Stomach smooth muscle (tissue), 2 donors: ENCODE measurements at regions not wholly inside any gene's neighbourhood (a gene's known extent, or its start where the extent isn't known, plus 50 kb on each side); places are given as distances from the start of the nearest gene placed in this dataset.

Experiments
- H3K27ac ChIP-seq: one replicate; pipeline ENCODE4 v1.7.0; 2013; ENCODE audit warnings: mild to moderate bottlenecking, low read length, inconsistent platforms
- H3K27me3 ChIP-seq, 2 donors: one replicate each; pipeline ENCODE4 v1.7.0; 2013; ENCODE audit warnings: low read length in 2 of 2; ENCODE audit not compliant: insufficient read depth in 2 of 2, control insufficient read depth in 1 of 2
- H3K36me3 ChIP-seq, 2 donors: one replicate each; pipeline ENCODE4 v1.7.0; 2013; ENCODE audit warnings: low read length in 2 of 2; ENCODE audit not compliant: control insufficient read depth in 2 of 2, insufficient read depth in 2 of 2
- H3K4me1 ChIP-seq: one replicate; pipeline ENCODE4 v1.7.0; 2013; ENCODE audit warnings: low read length; ENCODE audit not compliant: control insufficient read depth, insufficient read depth
- H3K4me3 ChIP-seq, 2 donors: one replicate each; pipeline ENCODE4 v1.7.0; 2013; ENCODE audit warnings: low read length in 2 of 2
- H3K9ac ChIP-seq, 2 donors: one replicate each; pipeline ENCODE4 v1.7.0; 2013; ENCODE audit warnings: low read length in 2 of 2, mild to moderate bottlenecking in 1 of 2
- H3K9me3 ChIP-seq, 2 donors: one replicate each; pipeline ENCODE4 v1.7.0; 2013; ENCODE audit warnings: low read length in 2 of 2; ENCODE audit not compliant: control insufficient read depth in 2 of 2
- donor health status: healthy.
- donor health status: Pancreatic carcinoma.

DNA sequence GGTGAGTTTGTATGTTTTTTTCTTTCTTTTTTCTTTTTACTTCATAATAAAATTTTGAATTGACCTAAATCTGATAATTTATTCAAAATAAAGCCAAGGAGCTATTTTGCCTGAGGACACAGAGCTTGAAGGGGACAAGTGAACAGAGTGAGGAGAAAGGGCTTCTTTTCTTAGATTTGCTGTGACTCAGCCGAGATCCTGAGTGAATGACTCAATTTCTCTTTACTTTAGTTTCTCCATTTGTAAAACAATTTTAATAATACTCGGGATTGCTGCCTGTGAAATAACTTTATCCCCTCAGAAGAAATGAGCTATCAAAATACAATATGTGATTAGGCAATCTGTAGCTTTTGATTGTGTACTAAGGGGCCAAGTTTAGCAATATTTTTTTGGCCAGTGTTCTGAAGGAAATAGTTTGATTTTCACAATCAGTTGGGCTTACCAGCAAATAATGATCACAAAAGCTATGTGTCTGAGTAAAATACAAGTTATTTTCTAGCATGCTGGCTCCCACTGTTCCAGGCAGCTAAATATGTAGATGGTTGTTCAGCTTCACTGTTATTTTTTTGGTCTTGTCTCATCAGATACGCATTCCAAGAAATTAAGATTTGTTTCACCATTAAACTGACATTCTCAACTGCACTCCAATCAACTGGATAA is 437.5 kb downstream of the FGF9 start:
- no peaks in the 10 kb centered on the region for H3K36me3 ChIP-seq
- no peaks in the 10 kb centered on the region for H3K9me3 ChIP-seq
- no peak overlapping the region for H3K9ac ChIP-seq
- H3K27me3 ChIP-seq: no peaks in the 10 kb centered on the region
- no peak overlapping the region for H3K27ac ChIP-seq
- H3K4me3 ChIP-seq: no peak overlapping the region
- peaks cover 6% of the 10 kb centered on the region for H3K4me1 ChIP-seq

DNA sequence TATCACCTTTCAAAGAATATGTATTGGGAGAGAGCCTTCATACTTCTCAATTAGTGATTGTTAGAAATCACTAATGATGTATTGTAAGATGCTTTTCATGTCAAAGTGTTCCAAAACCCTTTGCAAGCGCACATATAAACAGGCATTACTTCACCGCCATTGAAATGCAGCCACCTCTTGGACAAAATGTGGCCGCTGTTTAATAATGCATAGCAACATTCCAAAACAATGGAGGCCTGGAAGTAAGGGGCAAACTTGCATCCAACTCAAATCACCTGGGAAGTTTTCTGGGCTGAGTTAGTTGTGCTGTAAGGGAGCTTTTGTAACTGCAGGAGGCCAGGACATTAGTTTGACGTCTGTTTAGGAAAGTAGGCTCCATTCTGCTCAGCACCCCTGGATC is 438.1 kb downstream of the FGF9 start:
- Histone ChIP-seq H3K9me3 (no peaks in the 10 kb centered on the region), H3K27me3 (no peaks in the 10 kb centered on the region), H3K36me3 (no peaks in the 10 kb centered on the region), H3K4me3 (no peak overlapping the region), H3K4me1 (peaks cover 6% of the 10 kb centered on the region), H3K9ac (no peak overlapping the region), H3K27ac (no peak overlapping the region)

DNA sequence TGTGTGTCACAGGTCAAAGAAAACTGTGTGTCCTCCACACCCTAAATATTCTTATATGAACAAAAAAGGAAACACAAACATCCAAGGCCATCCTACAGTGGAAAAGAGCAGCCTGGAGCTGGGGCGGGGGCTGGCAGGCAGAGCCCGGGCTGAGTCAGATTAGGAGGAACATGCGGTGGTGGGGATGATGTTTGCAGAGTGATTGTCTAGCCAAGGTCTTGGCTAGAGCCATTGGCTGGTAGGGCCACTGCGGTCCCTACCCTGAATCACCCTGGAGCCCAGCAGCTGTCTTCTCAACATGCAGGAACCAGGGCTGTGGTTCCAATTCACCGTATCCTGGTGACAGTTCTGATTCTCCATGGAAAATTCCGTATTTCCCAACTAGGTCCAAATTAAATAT is 439.5 kb downstream of the FGF9 start:
- H3K4me1 ChIP-seq: peaks cover 6% of the 10 kb centered on the region
- no peak overlapping the region for H3K4me3 ChIP-seq
- H3K27me3 ChIP-seq: no peaks in the 10 kb centered on the region
- H3K27ac ChIP-seq: no peak overlapping the region
- no peaks in the 10 kb centered on the region for H3K36me3 ChIP-seq
- no peak overlapping the region for H3K9ac ChIP-seq
- H3K9me3 ChIP-seq: no peaks in the 10 kb centered on the region

DNA sequence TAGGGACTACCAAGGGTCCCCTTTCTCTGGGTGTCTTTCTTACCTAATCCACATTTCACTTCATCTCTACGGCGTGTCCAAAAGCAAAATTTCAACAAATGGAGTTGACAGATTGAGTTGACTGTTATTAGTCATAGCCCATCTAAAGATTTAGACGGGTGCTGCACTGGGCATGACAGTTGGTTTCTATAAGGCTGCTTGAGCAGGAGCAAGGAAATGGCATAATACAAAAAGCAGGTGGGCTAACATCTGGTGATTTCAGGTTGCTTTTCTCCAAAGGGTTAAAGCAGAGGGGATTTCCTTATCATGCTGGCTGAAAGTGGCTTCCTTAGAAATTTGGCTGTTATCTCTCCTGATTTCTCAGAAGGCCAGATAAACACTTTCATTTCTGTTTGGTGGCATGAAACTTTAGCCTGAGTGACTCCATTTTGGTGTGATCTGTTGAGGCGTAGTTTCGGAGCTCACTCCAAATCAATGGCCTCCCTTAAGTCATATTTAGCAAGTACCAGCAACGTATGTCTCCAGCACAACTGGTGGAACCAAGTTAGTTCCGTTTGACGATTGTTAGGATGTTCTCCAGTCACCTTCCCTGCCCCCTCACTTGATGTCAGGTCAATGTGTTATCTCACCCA is 440.4 kb downstream of the FGF9 start:
- Histone ChIP-seq H3K4me1 (peaks cover 6% of the 10 kb centered on the region), H3K9ac (no peak overlapping the region), H3K36me3 (no peaks in the 10 kb centered on the region), H3K9me3 (no peaks in the 10 kb centered on the region), H3K27me3 (no peaks in the 10 kb centered on the region), H3K27ac (no peak overlapping the region), H3K4me3 (no peak overlapping the region)

DNA sequence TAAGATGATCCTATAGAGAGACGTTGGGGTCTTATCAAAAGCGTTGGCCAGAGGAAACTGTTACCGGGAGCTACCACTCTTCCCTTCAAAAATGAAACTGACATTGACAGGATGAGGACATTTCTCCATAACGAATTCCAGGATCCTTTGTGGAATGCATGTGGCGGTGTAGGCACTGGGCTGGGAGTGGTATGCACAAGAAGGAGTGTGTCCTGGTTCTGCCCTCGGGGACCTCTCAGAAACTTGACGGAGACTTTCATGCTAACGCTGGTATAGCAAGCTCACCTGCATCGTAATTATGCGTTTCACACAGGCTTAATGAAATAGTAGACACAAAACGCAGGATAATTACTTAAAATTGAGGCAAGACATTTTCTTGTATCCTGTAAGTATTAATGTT is 441.1 kb downstream of the FGF9 start:
- Histone ChIP-seq H3K4me3 (no peak overlapping the region), H3K4me1 (peaks cover 6% of the 10 kb centered on the region), H3K9ac (no peak overlapping the region), H3K27me3 (no peaks in the 10 kb centered on the region), H3K9me3 (no peaks in the 10 kb centered on the region), H3K27ac (no peak overlapping the region), H3K36me3 (no peaks in the 10 kb centered on the region)

DNA sequence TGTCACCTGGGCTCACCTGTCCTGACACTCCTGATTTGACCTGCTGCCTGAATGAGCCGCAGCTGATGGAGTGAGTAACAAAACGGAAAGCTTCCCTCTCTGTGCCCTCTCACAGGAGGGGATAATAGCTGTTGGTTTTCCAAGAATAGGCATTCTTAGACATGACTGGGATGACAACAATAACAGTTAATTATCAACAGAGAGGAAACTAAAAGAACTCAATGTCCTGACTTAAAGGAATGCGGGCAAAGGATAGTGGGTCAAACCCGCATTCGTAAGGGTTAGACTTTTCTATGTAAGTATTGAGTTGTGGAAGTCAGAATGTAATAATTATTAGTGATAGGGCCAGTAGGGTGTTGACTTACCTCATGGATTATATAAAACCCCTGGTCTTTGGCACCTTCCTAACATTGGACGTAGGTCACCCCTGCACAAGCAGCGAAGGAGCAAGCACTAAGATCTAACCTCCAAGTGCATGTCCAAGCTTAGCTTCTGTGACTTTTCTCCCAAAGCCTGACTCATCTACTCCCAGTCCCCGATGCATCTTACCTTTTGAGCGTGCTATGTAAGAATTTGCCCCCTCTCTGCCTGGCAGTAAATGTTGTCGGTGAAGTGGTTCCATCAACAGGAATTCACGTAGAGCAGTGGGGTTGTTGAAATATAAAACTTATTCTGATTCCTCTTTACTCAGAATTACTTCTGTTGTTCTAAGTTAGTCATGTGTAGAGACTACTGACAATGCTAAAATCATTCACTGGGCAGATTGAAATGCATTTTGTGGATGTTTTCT is 442.3 kb downstream of the FGF9 start:
- Histone ChIP-seq H3K36me3 (no peaks in the 10 kb centered on the region), H3K4me1 (peaks cover 3% of the 10 kb centered on the region), H3K4me3 (no peak overlapping the region), H3K9ac (no peak overlapping the region), H3K9me3 (no peaks in the 10 kb centered on the region), H3K27me3 (no peaks in the 10 kb centered on the region), H3K27ac (no peak overlapping the region)

DNA sequence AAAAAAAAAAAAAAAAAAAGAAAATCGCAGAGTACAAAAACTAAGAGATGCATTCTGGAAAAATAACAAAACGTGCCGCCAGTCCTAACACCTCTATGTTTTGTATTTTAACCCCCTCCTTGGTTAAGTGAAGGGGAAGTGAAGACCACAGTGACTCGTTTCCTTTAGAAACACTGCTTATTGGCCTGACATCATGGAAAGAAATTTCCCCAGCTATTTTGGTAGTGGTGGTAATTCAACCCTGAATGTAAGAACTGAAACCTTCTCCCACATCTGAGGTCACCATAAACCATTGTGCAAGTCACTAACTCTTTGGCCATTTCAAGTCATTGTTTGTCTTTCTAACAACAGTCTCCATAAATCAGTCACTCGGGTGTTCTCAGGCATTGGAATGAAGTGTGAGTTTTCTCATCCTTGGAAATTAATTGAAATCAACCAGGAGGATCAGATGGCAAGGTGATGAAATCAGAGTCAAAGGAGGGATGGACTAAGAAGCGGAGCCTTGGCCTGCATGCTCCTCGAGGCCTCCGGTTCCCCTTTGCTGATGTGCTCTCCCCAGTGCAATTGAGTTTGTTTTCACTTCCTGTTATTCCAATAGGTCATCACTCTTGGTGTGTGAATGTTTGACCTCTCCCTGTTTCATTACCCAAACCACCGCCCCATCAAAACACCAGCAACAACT is 443.9 kb downstream of the FGF9 start:
- Histone ChIP-seq H3K4me3 (no peak overlapping the region), H3K36me3 (no peaks in the 10 kb centered on the region), H3K9ac (no peak overlapping the region), H3K27ac (no peak overlapping the region), H3K27me3 (no peaks in the 10 kb centered on the region), H3K4me1 (no peaks in the 10 kb centered on the region), H3K9me3 (no peaks in the 10 kb centered on the region)

DNA sequence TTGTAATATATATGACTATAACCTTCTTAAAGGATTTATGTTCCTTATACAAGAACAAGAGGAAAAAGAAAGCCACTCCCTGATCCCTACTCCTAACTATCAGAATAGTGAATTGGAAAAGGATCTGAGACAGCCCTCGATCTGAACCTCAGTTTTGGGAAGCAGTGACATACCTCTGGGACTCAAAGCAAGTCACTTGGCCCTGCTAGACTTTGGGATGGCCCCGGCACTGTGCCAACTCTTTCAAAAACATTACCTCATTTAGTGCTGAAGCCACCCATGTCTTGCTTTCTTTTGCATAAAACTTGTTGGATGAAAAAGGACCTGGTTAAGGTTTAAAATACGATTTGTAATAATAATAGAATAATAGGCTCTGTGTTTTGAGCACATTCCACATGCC is 447.3 kb downstream of the FGF9 start:
- no peaks in the 10 kb centered on the region for H3K4me1 ChIP-seq
- no peak overlapping the region for H3K4me3 ChIP-seq
- no peak overlapping the region for H3K27ac ChIP-seq
- no peak overlapping the region for H3K9ac ChIP-seq
- H3K36me3 ChIP-seq: no peaks in the 10 kb centered on the region
- H3K9me3 ChIP-seq: no peaks in the 10 kb centered on the region
- no peaks in the 10 kb centered on the region for H3K27me3 ChIP-seq

DNA sequence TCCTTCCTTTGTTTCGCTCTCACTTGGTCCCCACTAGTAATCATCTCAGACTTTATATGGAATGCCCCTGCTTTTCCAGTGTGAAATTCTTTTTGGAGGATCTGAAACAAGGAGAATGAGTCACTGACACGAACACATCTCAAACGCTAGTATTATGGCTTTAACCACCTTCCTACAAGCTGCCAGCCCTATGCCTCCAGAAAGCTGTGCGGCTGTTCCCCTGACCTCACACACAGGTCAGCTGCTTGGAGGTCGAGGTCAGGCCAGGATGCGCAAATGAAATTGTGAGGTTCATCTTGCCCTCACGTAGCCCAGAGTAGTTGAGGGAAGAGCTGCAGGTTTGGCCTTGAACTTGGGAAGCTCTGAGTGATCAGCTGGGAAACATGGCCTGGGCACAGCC is 449.8 kb downstream of the FGF9 start:
- H3K9me3 ChIP-seq: no peaks in the 10 kb centered on the region
- no peak overlapping the region for H3K4me3 ChIP-seq
- H3K27me3 ChIP-seq: no peaks in the 10 kb centered on the region
- no peak overlapping the region for H3K9ac ChIP-seq
- H3K4me1 ChIP-seq: no peaks in the 10 kb centered on the region
- no peaks in the 10 kb centered on the region for H3K36me3 ChIP-seq
- H3K27ac ChIP-seq: no peak overlapping the region

DNA sequence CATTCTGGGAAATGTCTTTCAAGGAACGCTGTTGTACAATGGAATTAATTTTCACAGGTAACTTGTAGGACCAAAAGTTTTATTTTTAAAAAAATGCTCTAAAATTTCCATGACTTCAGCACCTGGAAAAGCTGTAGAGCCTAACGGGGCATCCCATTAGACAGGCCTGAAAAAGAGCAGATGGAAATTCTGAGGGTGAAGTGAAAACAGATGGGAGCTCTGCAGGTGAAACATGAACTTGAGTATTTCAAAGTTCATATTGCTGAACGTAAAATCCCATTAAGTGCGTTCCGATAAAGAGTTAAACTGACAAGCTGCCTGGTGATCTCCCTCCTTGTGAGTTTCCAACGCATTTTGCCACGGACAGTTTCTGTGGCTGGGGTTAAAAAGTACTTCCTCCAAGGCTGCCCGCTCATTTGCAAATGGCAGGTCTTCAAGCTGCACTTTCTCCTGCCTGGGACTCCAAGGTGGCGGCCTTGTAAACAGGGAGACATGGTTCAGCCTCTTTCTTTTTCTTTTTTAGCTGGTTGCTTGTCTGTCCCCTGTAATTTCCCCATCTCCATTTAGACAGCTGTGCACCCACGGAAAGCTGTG is 450.4 kb downstream of the FGF9 start:
- no peak overlapping the region for H3K4me3 ChIP-seq
- no peaks in the 10 kb centered on the region for H3K27me3 ChIP-seq
- H3K36me3 ChIP-seq: no peaks in the 10 kb centered on the region
- H3K9ac ChIP-seq: no peak overlapping the region
- H3K9me3 ChIP-seq: no peaks in the 10 kb centered on the region
- no peaks in the 10 kb centered on the region for H3K4me1 ChIP-seq
- no peak overlapping the region for H3K27ac ChIP-seq
